Esophagus muscularis mucosa (tissue), 4 donors: ENCODE measurements at regions not wholly inside any gene's neighbourhood (a gene's known extent, or its start where the extent isn't known, plus 50 kb on each side); places are given as distances from the start of the nearest gene placed in this dataset.
"Not testable (repeated sequence)": the region's sequence is repeated elsewhere in the genome, so short reads cannot be mapped to it uniquely, and the experiment has no call there.

ENCODE experiments used
- DNase-seq: peaks from one replicate; pipeline ENCODE4 v3.0.0-alpha.2; 2017; ENCODE audit errors: extremely low spot score
- H3K27ac ChIP-seq, 4 donors: fragments of 200-600 bp; sonication (generic); replicated peaks in 1 of 4; 1 replicate in 3 of 4; 2 replicates in 1 of 4; pipeline ENCODE4 v1.5.1; 2016 to 2019; ENCODE audit warnings: mild to moderate bottlenecking in 1 of 4
- H3K27me3 ChIP-seq, 4 donors: fragments of 200-600 bp; sonication (generic); one replicate each; pipeline versions ENCODE4 v1.5.1 to v1.6.0; 2016 to 2019
- H3K36me3 ChIP-seq, 4 donors: fragments of 200-600 bp; sonication (generic); one replicate each; pipeline ENCODE4 v1.5.1; 2016 to 2019
- H3K4me1 ChIP-seq, 4 donors: fragments of 200-600 bp; sonication (generic); one replicate each; pipeline ENCODE4 v1.5.1; 2016 to 2019
- H3K4me3 ChIP-seq, 4 donors: fragments of 200-600 bp; sonication (generic); 1 replicate in 2 of 4; 2 replicates in 2 of 4; pipeline ENCODE4 v1.5.1; 2016 to 2019; ENCODE audit warnings: mild to moderate bottlenecking in 4 of 4, moderate library complexity in 1 of 4
- H3K9me3 ChIP-seq, 4 donors: fragments of 200-600 bp; sonication (generic); 1 replicate in 3 of 4; 2 replicates in 1 of 4; pipeline ENCODE4 v1.5.1; 2016 to 2019
- EP300 ChIP-seq: sonication (generic); formaldehyde crosslinking; IDR thresholded peaks from one replicate; pipeline ENCODE4 v1.6.1; 2017; ENCODE audit warnings: antibody characterized with exemption
- POLR2A ChIP-seq: fragments of 450-650 bp; IDR thresholded peaks from one replicate; pipeline ENCODE4 v1.6.1; 2017; ENCODE audit warnings: antibody characterized with exemption, moderate library complexity, mild to moderate bottlenecking, low read depth
- POLR2AphosphoS5 ChIP-seq, 2 donors: sonication (generic); formaldehyde crosslinking; IDR thresholded peaks; one replicate each; pipeline ENCODE4 v1.6.1; 2017; ENCODE audit warnings: antibody characterized with exemption in 2 of 2
- WGBS: methylation state at CpG from one replicate; pipeline ENCODE4 v1.1.5; 2018; 5-methylcytosine and 5-hydroxymethylcytosine counted together
- intact Hi-C: fragments of 100-400 bp; cut with DNase I; formaldehyde crosslinking; loops from one replicate; pipeline ENCODE4 v1.15.1; 2023
- TF ChIP-seq, protein P1 (sequence below), 3 experiments: fragments of 200-600 bp in 2 of 3; fragments of 450-650 bp in 1 of 3; sonication (generic) in 2 of 3; IDR thresholded peaks; one replicate each; pipeline ENCODE4 v1.5.1; 2017 to 2019; ENCODE audit warnings: antibody characterized with exemption in 3 of 3, mild to moderate bottlenecking in 2 of 3, moderate library complexity in 1 of 3

DNA sequence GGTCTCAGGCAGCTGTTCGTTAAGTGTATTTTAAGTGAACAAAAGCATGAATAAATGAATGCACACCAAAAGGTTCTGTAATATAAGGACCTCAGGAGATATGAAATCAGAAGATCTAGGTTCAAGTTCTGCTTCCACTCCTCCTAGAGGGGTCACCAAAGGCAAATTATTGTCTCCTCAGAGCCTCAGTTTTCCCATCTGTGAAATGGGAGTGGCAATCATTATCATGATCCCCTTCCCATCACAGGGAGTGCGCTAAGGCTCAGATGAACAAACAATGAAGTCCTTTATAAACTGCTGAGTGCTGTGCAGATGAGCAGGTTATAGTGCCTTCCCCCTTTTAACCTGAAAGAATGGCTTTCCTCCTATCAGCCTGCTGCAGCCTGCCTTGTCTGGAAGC lies 248.3 kb upstream of the C16orf82 start:
- intact Hi-C loops = no loop called here
- WGBS = 96% methylated on average over 2 of the region's 2 CpGs
- Histone ChIP-seq H3K27me3 (peaks cover 0 to 17% (median 0%) of the 10 kb centered on the region in 4 donors), H3K9me3 (no peaks in the 10 kb centered on the region), H3K36me3 (no peaks in the 10 kb centered on the region), H3K4me1 (no peaks in the 10 kb centered on the region), H3K27ac (no peak overlapping the region), H3K4me3 (no peak overlapping the region)
- TF ChIP-seq, protein P1, sequence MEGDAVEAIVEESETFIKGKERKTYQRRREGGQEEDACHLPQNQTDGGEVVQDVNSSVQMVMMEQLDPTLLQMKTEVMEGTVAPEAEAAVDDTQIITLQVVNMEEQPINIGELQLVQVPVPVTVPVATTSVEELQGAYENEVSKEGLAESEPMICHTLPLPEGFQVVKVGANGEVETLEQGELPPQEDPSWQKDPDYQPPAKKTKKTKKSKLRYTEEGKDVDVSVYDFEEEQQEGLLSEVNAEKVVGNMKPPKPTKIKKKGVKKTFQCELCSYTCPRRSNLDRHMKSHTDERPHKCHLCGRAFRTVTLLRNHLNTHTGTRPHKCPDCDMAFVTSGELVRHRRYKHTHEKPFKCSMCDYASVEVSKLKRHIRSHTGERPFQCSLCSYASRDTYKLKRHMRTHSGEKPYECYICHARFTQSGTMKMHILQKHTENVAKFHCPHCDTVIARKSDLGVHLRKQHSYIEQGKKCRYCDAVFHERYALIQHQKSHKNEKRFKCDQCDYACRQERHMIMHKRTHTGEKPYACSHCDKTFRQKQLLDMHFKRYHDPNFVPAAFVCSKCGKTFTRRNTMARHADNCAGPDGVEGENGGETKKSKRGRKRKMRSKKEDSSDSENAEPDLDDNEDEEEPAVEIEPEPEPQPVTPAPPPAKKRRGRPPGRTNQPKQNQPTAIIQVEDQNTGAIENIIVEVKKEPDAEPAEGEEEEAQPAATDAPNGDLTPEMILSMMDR (IDR thresholded peaks at IDR 0.05) = no peak
- TF ChIP-seq POLR2A (no peak), EP300 (no peak), POLR2AphosphoS5 (IDR thresholded peaks at IDR 0.05) (no peak)
- DNase-seq = no peak

DNA sequence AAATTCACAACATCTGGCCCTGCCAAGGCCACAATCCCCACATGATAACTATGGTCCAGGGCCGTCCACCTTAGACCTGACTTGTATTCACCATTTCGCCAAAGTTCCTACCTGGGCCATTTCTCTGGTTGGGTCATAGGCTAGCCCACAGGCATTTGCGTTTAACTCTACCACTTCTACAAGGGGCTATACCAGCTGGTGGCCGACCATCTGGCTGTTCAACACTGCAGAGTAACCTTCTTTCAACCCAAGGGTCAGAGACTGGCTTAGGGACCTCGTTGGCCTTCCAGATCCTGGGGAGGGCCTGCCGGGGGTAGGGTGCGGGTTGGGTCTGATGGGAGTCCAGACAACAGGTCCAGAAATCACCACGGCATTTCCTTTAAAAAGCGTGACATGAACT lies 242.3 kb upstream of the C16orf82 start:
- Histone ChIP-seq H3K4me3 (no peak overlapping the region), H3K4me1 (no peaks in the 10 kb centered on the region), H3K27me3 (peaks cover 0 to 18% (median 0%) of the 10 kb centered on the region in 4 donors), H3K9me3 (no peaks in the 10 kb centered on the region), H3K27ac (no peak overlapping the region), H3K36me3 (no peaks in the 10 kb centered on the region)
- intact Hi-C loops = no loop called here
- DNase-seq = peak; percentile 79
- TF ChIP-seq POLR2AphosphoS5 (IDR thresholded peaks at IDR 0.05) (no peak), POLR2A (no peak)
- 92% methylated on average over 9 of the region's 9 CpGs for WGBS

DNA sequence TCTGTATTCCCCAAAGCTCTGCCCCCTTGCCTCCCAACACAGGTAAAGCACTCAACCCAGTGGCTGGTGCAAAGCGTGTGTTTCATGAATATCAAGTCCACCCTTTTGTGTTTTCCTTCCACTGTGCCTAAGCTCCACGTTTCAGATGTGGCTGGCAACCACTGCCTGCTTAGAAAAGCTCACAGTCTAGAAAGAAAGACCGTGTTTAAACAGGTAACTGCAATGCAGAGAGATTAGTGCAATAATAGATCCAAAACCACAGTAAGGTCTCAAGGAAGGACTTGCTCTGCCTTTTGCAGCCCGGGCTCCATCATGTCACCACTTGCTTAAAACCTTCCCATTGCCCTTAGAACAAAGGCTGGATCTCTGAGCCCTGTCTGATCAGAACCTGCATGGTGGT lies 240.2 kb upstream of the C16orf82 start:
- Histone ChIP-seq H3K4me1 (no peaks in the 10 kb centered on the region), H3K27ac (no peak overlapping the region), H3K36me3 (no peaks in the 10 kb centered on the region), H3K9me3 (no peaks in the 10 kb centered on the region), H3K27me3 (peaks cover 0 to 11% (median 0%) of the 10 kb centered on the region in 4 donors), H3K4me3 (no peak overlapping the region)
- intact Hi-C loops = no loop called here
- WGBS = 65% methylated on average over 3 of the region's 4 CpGs
- no peak for TF ChIP-seq POLR2AphosphoS5 (IDR thresholded peaks at IDR 0.05)
- TF ChIP-seq, protein P1 (IDR thresholded peaks at IDR 0.05) = no peak
- TF ChIP-seq POLR2A = no peak
- TF ChIP-seq EP300 = no peak
- peak; percentile 75 for DNase-seq

DNA sequence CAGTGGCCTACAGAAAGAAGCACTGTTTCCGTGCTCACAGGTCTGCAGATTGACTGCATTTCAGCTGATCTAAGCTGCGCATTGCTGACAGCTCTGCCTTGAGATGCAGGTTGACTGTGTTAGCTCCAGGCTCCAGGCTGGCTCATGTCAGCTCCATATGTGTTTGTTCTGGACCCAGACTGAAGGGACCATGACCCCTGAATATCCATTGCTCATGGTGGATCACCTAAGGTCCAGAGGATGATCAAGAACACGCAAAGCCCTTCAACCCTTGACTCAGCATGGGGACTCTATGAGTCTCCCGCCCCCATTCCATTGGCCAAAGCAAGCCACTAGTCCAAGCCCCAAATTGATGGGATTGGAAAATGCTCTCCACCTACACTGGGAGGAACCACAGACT lies 239.3 kb upstream of the C16orf82 start:
- 95% methylated on average over 2 of the region's 4 CpGs for WGBS
- no peak overlapping the region for H3K27ac ChIP-seq
- no peak for TF ChIP-seq POLR2AphosphoS5 (IDR thresholded peaks at IDR 0.05)
- TF ChIP-seq, protein P1 (IDR thresholded peaks at IDR 0.05) = no peak
- no peak for TF ChIP-seq EP300
- TF ChIP-seq POLR2A = no peak
- DNase-seq = peak; percentile 53
- intact Hi-C loops = no loop called here
- H3K36me3 ChIP-seq = no peaks in the 10 kb centered on the region
- no peaks in the 10 kb centered on the region for H3K4me1 ChIP-seq
- H3K9me3 ChIP-seq = no peaks in the 10 kb centered on the region
- H3K4me3 ChIP-seq = no peak overlapping the region
- peaks cover 0 to 11% (median 0%) of the 10 kb centered on the region in 4 donors for H3K27me3 ChIP-seq

DNA sequence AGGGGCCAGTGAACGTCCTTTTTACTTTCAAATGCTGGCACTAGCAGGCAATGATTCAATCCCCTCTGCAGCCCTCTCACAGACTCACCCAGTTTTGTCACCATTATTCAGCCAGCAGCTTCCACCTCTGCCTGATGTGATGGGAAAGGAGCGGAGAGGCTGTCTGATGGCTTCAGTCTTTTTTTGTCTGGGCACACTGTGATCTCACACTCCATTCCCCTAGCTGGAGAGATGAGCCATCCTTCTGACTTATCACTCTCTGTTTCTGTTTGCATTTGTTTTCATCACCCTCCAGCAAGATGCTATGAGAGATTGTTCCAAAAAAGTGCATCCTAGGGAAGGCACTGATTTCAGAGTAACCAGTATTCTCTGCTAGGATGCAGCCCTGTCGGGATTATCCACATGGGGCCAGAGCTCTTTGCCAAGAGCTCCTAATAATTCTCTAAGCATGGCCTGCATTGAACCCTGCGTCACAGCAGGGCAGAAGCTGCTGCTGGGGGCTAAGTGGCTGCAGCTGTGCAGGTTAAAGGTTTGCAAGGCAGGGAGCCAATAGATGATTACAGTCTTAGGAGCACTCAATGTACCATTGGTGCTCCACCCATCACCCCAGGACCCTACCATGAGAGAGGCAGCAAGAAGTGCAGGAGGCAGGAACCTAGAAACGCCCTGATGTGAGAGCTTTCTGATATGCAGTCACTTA lies 236.1 kb upstream of the C16orf82 start:
- Histone ChIP-seq H3K4me1 (no peaks in the 10 kb centered on the region), H3K27me3 (peaks cover 0 to 11% (median 0%) of the 10 kb centered on the region in 4 donors), H3K27ac (no peak overlapping the region), H3K36me3 (no peaks in the 10 kb centered on the region), H3K4me3 (no peak overlapping the region), H3K9me3 (no peaks in the 10 kb centered on the region)
- WGBS = 44% methylated on average over 5 of the region's 5 CpGs
- peak; percentile 68 for DNase-seq
- TF ChIP-seq POLR2A (no peak), POLR2AphosphoS5 (IDR thresholded peaks at IDR 0.05) (no peak), EP300 (no peak)
- TF ChIP-seq, protein P1 (IDR thresholded peaks at IDR 0.05) = no peak
- intact Hi-C loops = no loop called here

DNA sequence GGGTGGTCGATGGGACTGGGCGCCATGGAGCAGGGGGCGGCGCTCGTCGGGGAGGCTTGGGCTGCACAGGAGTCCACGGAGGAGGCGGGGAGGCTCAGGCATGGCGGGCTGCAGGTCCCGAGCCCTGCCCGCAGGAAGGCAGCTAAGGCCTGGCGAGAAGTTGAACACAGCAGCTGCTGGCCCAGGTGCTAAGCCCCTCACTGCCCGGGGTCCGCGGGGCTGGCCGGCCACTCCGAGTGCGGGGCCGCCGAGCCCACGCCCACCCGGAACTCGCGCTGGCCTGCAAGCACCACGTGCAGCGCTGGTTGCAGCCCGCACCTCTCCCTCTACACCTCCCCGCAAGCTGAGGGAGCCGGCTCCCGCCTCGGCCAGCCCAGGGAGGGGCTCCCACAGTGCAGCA lies 230.6 kb upstream of the C16orf82 start:
- H3K4me3 ChIP-seq, H3K27me3 ChIP-seq, H3K27ac ChIP-seq, intact Hi-C loops, H3K36me3 ChIP-seq, H3K4me1 ChIP-seq, H3K9me3 ChIP-seq: not testable (repeated sequence)
- whole genome bisulfite sequencing = 90% methylated on average over 7 of the region's 31 CpGs
- DNase-seq = peak; percentile 60
